GM18508 (cell line): ENCODE measurements at regions not wholly inside any gene's neighbourhood (a gene's known extent, or its start where the extent isn't known, plus 50 kb on each side); places are given as distances from the start of the nearest gene placed in this dataset.

ENCODE experiments used
- ATAC-seq: cut with Tn5 transposase; IDR thresholded peaks from one replicate; pipeline ENCODE4 v1.9.1; 2021; ENCODE audit warnings: moderate number of reproducible peaks; ENCODE audit not compliant: insufficient read depth, unreplicated experiment

DNA sequence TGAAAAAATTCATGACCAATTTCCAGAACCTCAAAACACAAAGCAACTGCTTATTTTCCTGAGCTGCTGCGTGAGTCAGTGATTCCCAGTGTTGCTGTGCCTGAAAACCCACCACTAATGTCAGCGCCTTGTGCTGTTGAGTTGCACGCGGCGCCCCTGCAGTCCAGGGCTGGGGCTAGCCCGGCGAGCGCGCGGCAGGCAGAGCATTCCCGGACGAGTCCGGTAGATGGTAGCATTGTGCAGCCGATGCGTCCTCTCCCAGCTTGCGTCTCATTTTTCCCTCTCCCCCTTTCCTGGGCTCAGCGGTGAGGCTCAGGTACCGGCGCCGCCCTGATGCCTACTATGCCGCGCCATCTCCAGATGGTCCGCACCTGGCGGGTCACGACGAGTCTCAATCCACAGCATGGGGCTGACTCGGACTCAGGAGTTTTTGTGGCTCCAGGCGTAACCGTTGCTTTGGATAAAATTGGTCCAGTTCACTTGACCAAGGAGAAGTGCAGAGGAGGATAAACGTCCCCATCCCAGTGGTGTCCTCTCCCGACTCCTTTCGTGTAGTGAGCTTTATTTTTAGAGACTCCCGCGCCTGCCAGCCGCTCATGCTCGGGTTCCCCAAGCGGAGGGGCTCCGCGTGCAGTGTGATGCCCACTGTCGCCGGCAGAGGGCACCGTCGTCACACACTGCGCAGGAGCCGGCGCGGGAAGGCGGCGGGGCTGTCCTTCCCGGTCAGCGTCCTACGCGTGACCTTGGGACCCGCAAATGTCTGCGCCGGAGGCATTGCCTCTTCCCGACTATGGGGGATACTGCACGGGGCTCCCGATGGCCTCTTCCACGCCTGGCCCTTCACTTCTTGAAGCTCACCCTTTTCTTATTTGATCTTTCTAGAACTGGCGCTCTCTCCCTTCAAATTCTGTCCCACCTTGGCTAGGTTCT, 53.6 kb upstream of the IGFBP7 start:
- ATAC-seq = peak; percentile 88

GRCh38 chr4:57162499-57163019, 52.4 kb upstream of the IGFBP7 start:
- ATAC-seq = no peak
